Right lobe of liver (tissue), 6 donors: ENCODE measurements at regions not wholly inside any gene's neighbourhood (a gene's known extent, or its start where the extent isn't known, plus 50 kb on each side); places are given as distances from the start of the nearest gene placed in this dataset.

Source experiments
- ATAC-seq, 4 donors: fragments of 200-7000 bp; cut with Tn5 transposase; one replicate each; pipeline ENCODE4 v1.9.1; 2020; ENCODE audit warnings: mild to moderate bottlenecking in 4 of 4, moderate library complexity in 4 of 4
- DNase-seq, 3 donors: peaks; one replicate each; pipeline ENCODE4 v3.0.0-alpha.2; 2020
- H3K27ac ChIP-seq, 3 donors: fragments of 200-600 bp; one replicate each; pipeline ENCODE4 v1.8.0; 2022
- H3K27me3 ChIP-seq, 2 donors: fragments of 200-600 bp; one replicate each; pipeline ENCODE4 v1.8.0; 2022
- H3K36me3 ChIP-seq, 4 donors: fragments of 200-600 bp; sonication (generic) in 1 of 4; one replicate each; pipeline versions ENCODE4 v1.5.1 to v1.8.0; 2017 to 2022; ENCODE audit warnings: control low read depth in 1 of 4
- H3K4me1 ChIP-seq, 4 donors: fragments of 200-600 bp; sonication (generic) in 1 of 4; one replicate each; pipeline versions ENCODE4 v1.5.1 to v1.8.0; 2017 to 2022; ENCODE audit warnings: control low read depth in 1 of 4
- H3K4me3 ChIP-seq, 3 donors: fragments of 200-600 bp; one replicate each; pipeline ENCODE4 v1.8.0; 2022
- H3K9me3 ChIP-seq, 4 donors: fragments of 200-600 bp; sonication (generic) in 1 of 4; one replicate each; pipeline versions ENCODE4 v1.5.1 to v1.8.0; 2017 to 2022; ENCODE audit warnings: control low read depth in 1 of 4
- POLR2A ChIP-seq: fragments of 450-650 bp; IDR thresholded peaks from one replicate; pipeline ENCODE4 v1.6.1; 2017; ENCODE audit warnings: antibody characterized with exemption, mild to moderate bottlenecking
- WGBS: methylation state at CpG from one replicate; pipeline ENCODE4 v1.1.6; 2018; ENCODE audit warnings: low coverage, low lambda C conversion rate; ENCODE audit not compliant: insufficient coverage; ENCODE audit errors: missing lambda C conversion rate; 5-methylcytosine and 5-hydroxymethylcytosine counted together
- intact Hi-C, 2 donors: fragments of 100-400 bp; cut with DNase I; formaldehyde crosslinking; loops; one replicate each; pipeline versions ENCODE4 v1.11.2 to v1.14.1; 2022
- TF ChIP-seq, protein P1 (sequence below), 4 donors: fragments of 200-600 bp in 3 of 4; fragments of 450-650 bp in 1 of 4; IDR thresholded peaks; one replicate each; pipeline versions ENCODE4 v1.5.1 to v1.8.0; 2016 to 2022; ENCODE audit warnings: antibody characterized with exemption in 4 of 4, mild to moderate bottlenecking in 2 of 4
- donor health status: DM: no; HTN: yes; CAD: no.
- donor health status: DM: no; HTN: no; CAD: no.
- donor health status: DM: no; HTN: no; CAD: no.
- donor health status: DM: no; HTN: yes; CAD: no.
- donor health status: DM: no; HTN: yes; CAD: no.

DNA sequence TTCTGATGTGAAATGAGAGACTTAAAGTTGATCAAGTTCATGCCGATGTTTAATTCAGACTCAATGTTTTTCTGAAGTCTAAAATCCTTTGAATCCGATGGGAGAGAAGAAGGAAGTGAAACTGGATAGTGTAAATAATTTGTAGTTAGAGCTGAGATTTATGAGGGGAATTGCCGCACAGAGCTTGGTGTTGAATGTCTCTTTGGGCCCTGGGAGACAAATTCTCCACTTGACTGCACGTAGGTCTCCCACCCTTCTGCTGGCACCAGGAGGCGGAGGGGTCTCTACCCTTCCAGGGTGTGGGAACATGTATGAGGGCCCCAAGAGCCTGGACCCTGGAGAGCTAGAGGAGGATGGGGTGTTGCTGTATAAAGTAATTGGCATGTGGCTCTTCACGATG is 140.8 kb upstream of the SERP2 start:
- no peaks in the 10 kb centered on the region for H3K9me3 ChIP-seq
- ATAC-seq (no peak), DNase-seq (no peak)
- no peaks in the 10 kb centered on the region for H3K27me3 ChIP-seq
- no peaks in the 10 kb centered on the region for H3K36me3 ChIP-seq
- intact Hi-C loops = no loop called here
- no peak overlapping the region for H3K4me3 ChIP-seq
- H3K27ac ChIP-seq = no peak overlapping the region
- no peak for TF ChIP-seq POLR2A
- TF ChIP-seq, protein P1, sequence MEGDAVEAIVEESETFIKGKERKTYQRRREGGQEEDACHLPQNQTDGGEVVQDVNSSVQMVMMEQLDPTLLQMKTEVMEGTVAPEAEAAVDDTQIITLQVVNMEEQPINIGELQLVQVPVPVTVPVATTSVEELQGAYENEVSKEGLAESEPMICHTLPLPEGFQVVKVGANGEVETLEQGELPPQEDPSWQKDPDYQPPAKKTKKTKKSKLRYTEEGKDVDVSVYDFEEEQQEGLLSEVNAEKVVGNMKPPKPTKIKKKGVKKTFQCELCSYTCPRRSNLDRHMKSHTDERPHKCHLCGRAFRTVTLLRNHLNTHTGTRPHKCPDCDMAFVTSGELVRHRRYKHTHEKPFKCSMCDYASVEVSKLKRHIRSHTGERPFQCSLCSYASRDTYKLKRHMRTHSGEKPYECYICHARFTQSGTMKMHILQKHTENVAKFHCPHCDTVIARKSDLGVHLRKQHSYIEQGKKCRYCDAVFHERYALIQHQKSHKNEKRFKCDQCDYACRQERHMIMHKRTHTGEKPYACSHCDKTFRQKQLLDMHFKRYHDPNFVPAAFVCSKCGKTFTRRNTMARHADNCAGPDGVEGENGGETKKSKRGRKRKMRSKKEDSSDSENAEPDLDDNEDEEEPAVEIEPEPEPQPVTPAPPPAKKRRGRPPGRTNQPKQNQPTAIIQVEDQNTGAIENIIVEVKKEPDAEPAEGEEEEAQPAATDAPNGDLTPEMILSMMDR (IDR thresholded peaks at IDR 0.05) = no peak
- H3K4me1 ChIP-seq = peaks cover 0 to 4% (median 0%) of the 10 kb centered on the region in 4 donors
- WGBS = 59% methylated on average over 5 of the region's 6 CpGs

DNA sequence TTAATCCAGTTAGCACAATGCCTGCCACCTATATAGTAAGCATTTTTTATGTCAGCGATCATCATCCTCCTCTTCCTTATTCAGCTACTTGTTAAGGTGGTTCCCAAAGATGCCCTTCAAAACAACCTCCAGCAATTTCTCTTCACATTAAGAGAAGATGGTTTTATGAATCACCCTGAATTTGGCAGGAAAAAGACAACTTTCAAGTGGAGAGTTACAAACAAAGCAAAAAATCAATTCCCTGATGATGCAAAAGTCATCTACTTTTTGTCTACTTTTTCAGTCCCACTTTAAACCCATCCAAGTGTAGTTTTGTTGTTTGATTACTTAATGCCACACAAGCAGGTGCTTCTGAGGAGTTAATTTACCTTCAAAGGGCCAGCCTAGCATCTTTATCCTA is 139.1 kb upstream of the SERP2 start:
- H3K27ac ChIP-seq = no peak overlapping the region
- H3K4me1 ChIP-seq = peaks cover 0 to 4% (median 0%) of the 10 kb centered on the region in 4 donors
- DNase-seq (no peak), ATAC-seq (no peak)
- no peaks in the 10 kb centered on the region for H3K36me3 ChIP-seq
- 76% methylated on average over 1 of the region's 1 CpG for WGBS
- no peaks in the 10 kb centered on the region for H3K27me3 ChIP-seq
- H3K4me3 ChIP-seq = no peak overlapping the region
- no peaks in the 10 kb centered on the region for H3K9me3 ChIP-seq
- TF ChIP-seq POLR2A = no peak
- TF ChIP-seq, protein P1 (IDR thresholded peaks at IDR 0.05) = no peak
- intact Hi-C loops = no loop called here

DNA sequence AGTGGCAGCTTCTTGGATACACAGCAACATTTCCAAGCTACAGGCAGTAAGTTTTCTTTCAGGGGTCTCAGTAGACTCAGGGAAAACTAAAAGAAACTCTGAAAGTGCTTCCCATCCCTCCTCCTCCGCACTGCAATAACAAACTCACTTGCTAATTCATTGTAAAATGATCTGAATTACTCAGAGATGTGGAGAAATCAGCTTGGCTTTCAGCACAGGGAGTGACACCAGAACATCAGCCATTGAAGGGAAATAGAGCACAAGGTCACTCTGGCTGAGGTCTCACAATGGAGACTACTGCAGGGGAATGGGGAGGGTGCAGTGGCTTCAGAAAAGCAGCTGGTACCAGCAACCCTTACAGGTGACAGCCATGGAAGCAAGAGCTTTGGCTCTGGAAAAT is 137.3 kb upstream of the SERP2 start:
- intact Hi-C loops = no loop called here
- peak overlapping the region; percentile 22 to 50 (median 43) for H3K27ac ChIP-seq
- ATAC-seq = no peak
- TF ChIP-seq, protein P1 (IDR thresholded peaks at IDR 0.05) = no peak
- no peak for TF ChIP-seq POLR2A
- no peaks in the 10 kb centered on the region for H3K36me3 ChIP-seq
- H3K4me1 ChIP-seq = peaks cover 0 to 4% (median 0%) of the 10 kb centered on the region in 4 donors
- DNase-seq = no peak
- H3K27me3 ChIP-seq = no peaks in the 10 kb centered on the region
- no peaks in the 10 kb centered on the region for H3K9me3 ChIP-seq
- no CpG with 5 or more reads among the region's 1 CpG for WGBS
- H3K4me3 ChIP-seq = no peak overlapping the region

DNA sequence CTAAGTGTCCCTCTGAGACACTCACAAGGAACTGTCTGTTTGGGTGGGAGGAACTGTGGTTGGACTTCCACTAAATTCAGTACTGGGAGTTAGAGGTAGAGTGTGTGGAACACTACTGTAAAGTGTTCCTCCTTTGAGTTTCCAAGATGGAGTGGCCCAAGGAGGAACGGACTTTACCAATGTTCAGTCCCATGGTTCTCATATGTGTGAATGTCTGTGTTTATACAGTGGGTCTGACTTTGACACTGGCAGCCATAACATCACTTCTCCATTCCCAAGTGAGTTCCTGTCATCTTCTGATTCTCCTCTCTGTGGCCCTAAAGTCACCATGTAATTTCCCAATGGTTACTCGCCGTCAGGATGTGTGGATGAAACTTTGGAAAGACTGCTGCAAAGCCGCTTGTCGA is 136.8 kb upstream of the SERP2 start:
- no peaks in the 10 kb centered on the region for H3K9me3 ChIP-seq
- no peaks in the 10 kb centered on the region for H3K27me3 ChIP-seq
- no peak overlapping the region for H3K4me3 ChIP-seq
- no peak for ATAC-seq
- H3K36me3 ChIP-seq = no peaks in the 10 kb centered on the region
- TF ChIP-seq, protein P1 (IDR thresholded peaks at IDR 0.05) = no peak
- no peak for TF ChIP-seq POLR2A
- intact Hi-C loops = no loop called here
- H3K27ac ChIP-seq = peak overlapping the region; percentile 22 to 50 (median 43)
- H3K4me1 ChIP-seq = peaks cover 0 to under 1% (median 0%) of the 10 kb centered on the region in 4 donors
- 62% methylated on average over 4 of the region's 5 CpGs for WGBS
- no peak for DNase-seq

DNA sequence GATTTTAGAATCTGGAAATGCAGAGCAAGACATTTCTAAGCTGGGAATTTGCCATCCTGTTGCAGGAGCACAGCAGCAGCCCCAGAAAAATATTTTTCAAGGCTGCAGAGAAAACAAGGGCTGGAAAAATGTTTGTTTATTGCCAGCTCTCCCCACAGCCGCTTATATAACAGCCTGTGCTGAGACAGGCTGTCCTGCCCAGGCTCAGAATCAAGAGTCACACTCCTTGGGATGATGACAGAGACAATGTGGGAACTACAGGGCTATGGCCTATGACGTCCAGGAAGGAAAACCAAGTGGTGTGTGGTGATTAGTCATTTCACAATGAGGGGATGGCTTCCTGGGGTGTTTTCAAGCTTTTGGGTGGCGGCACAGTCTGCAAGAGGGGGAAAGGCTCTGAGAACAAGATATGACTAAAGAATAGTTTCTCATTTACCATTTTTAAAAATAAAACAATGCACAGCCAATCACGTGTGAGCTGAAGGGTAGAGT is 136.3 kb upstream of the SERP2 start:
- Histone ChIP-seq H3K27me3 (no peaks in the 10 kb centered on the region), H3K4me3 (no peak overlapping the region), H3K27ac (peak overlapping the region; percentile 27 to 50 (median 49)), H3K4me1 (no peaks in the 10 kb centered on the region), H3K9me3 (no peaks in the 10 kb centered on the region), H3K36me3 (no peaks in the 10 kb centered on the region)
- ATAC-seq (peak; percentile 85 to 92 (median 90)), DNase-seq (no peak)
- TF ChIP-seq POLR2A = no peak
- TF ChIP-seq, protein P1 (IDR thresholded peaks at IDR 0.05) = no peak
- intact Hi-C loops = no loop called here
- WGBS = 26% methylated on average over 4 of the region's 4 CpGs
